Coronary artery (tissue), 2 donors: ENCODE measurements at regions not wholly inside any gene's neighbourhood (a gene's known extent, or its start where the extent isn't known, plus 50 kb on each side); places are given as distances from the start of the nearest gene placed in this dataset.

ENCODE experiments used
- DNase-seq: peaks from one replicate; pipeline ENCODE4 v3.0.0-alpha.2; 2017; ENCODE audit warnings: low spot score
- H3K27ac ChIP-seq, 2 donors: fragments of 200-600 bp; sonication (generic); one replicate each; pipeline ENCODE4 v1.5.1; 2016 to 2019
- H3K4me3 ChIP-seq: fragments of 200-600 bp; sonication (generic); 2 replicates; pipeline ENCODE4 v1.5.1; 2016; ENCODE audit warnings: mild to moderate bottlenecking, moderate library complexity
- CTCF ChIP-seq: fragments of 200-600 bp; sonication (generic); IDR thresholded peaks from one replicate; pipeline ENCODE4 v1.5.1; 2019; ENCODE audit warnings: antibody characterized with exemption

DNA sequence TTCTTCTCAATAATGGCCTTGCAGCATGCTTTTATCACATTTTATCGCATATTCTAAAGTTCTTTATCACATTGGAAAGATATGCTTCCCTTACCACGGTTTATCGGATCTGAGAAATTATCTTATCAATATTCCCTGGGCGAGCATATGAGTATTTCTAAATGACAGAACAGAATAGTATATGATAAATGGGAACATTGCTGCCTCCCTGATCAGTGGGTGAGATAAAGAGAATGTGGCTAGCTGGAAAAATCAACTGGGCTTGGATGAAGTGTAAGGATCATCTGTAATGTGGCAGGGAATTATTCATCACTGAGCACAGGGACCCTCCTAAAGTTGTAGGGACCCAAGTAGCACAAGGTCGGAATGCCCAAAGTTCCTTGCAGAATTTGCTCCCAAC is 667.4 kb upstream of the NRP1 start:
- TF ChIP-seq CTCF: no peak
- DNase-seq: no peak
- Histone ChIP-seq H3K4me3 (no peak overlapping the region), H3K27ac (no peak overlapping the region)

DNA sequence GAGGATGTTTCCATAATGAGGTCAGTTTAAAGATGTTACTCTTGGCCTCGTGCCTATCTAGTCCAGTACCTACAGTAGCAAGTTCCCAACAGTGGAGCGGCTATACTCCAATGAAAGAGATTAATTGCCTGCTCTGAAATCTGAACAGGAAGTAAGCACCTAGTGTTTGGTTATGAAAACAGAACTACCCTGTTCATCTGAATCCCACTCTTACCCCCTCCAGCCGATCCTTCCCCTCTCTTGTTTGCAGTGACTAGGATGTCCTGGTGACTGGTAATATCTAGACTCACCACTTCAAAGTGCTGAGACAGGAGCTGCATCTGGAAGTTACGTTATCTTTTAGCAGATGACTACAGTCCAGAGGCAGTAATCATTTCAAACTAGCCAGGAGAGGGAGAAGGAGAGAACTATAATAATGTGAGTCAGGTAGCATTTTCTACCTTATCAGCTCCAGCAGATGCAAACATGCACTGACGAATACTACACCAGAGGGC is 666.7 kb upstream of the NRP1 start:
- H3K4me3 ChIP-seq: no peak overlapping the region
- DNase-seq: no peak
- no peak for TF ChIP-seq CTCF
- H3K27ac ChIP-seq: no peak overlapping the region

- TF ChIP-seq CTCF: no peak
- no peak for DNase-seq
- H3K27ac ChIP-seq: no peak overlapping the region
- no peak overlapping the region for H3K4me3 ChIP-seq
These were observed 659.5 kb upstream of the NRP1 start for GRCh38 chr10:33993917-33994316.

DNA sequence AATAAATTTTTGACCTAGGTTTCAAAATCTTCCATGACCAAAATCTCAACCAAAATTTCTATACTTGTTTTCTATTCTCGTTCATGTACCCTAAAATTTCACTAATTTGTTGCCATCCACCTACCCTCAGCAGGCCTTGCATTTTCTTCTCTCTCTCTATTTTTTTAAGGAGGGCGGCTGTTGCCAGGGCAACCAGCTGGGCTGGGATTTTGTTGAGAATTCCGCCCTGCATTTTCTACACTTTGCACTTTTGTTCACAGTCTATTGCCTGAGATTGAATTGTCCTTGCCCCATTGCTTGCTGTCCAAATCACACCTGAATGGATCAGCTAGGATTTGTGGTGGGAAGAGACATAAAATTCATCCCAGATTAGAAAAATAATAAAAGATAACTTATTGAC is 657.5 kb upstream of the NRP1 start:
- Histone ChIP-seq H3K27ac (no peak overlapping the region), H3K4me3 (no peak overlapping the region)
- TF ChIP-seq CTCF: no peak
- no peak for DNase-seq

- no peak for TF ChIP-seq CTCF
- Histone ChIP-seq H3K27ac (no peak overlapping the region), H3K4me3 (no peak overlapping the region)
- no peak for DNase-seq
These were observed 652.0 kb upstream of the NRP1 start for GRCh38 chr10:33986515-33986914.

GRCh38 chr10:33986016-33986415 is 651.5 kb upstream of the NRP1 start:
- no peak overlapping the region for H3K4me3 ChIP-seq
- no peak for TF ChIP-seq CTCF
- no peak for DNase-seq
- no peak overlapping the region for H3K27ac ChIP-seq

- DNase-seq: no peak
- no peak overlapping the region for H3K4me3 ChIP-seq
- no peak overlapping the region for H3K27ac ChIP-seq
- TF ChIP-seq CTCF: no peak
These were observed 648.5 kb upstream of the NRP1 start for GRCh38 chr10:33982995-33983394.
